SK-N-MC (cell line): ENCODE measurements at regions not wholly inside any gene's neighbourhood (a gene's known extent, or its start where the extent isn't known, plus 50 kb on each side); places are given as distances from the start of the nearest gene placed in this dataset.

Source experiments
- EZH2 ChIP-seq: fragments of 200-600 bp; sonication (generic); IDR thresholded peaks from one replicate; pipeline ENCODE4 v1.6.1; 2017; ENCODE audit warnings: antibody characterized with exemption
- FOXP2 ChIP-seq: optimal IDR thresholded peaks from 2 replicates; pipeline ENCODE3; 2011; ENCODE audit warnings: mild to moderate bottlenecking, moderate library complexity; ENCODE audit not compliant: insufficient read depth; ENCODE audit errors: extremely low read length, control extremely low read depth
- POLR2AphosphoS5 ChIP-seq: IDR thresholded peaks from 2 replicates; pipeline ENCODE4 v1.6.1; 2012; ENCODE audit warnings: mild to moderate bottlenecking, low read depth, low read length, borderline replicate concordance

DNA sequence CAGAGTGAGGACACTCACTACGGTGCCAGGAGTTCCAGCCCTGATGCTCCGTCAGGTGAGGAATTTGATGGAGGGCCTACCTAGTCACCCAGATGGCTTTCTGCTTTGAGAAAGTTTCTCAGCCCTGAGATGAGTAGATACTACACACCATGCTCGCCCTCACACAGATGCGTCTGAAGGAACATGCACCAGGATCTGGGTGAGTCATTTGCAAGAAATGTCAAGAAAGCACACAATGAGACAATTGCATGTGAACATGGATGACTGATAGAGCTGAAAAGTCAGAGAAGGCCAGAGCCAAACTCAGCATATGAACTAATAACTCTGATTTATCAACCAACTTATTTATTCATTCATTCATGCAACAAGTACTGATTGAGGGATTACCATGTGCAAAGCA, 483.9 kb downstream of the OMA1 start:
- TF ChIP-seq POLR2AphosphoS5 (no peak), EZH2 (no peak), FOXP2 (no peak)
